ENCODE measurements at regions not wholly inside any gene's neighbourhood (a gene's known extent, or its start where the extent isn't known, plus 50 kb on each side); places are given as distances from the start of the nearest gene placed in this dataset.

- POLR2A ChIA-PET (ENCODE audit: low non-redundant PET): interaction anchor here (0.6 kb wide), 1 partner anchor 79 kb away, joined by 3 read pairs; no protein-coding TSS in a partner anchor
Measured at GRCh38 chr3:184659797-184660301, 52.0 kb downstream of the MAGEF1 start.

DNA sequence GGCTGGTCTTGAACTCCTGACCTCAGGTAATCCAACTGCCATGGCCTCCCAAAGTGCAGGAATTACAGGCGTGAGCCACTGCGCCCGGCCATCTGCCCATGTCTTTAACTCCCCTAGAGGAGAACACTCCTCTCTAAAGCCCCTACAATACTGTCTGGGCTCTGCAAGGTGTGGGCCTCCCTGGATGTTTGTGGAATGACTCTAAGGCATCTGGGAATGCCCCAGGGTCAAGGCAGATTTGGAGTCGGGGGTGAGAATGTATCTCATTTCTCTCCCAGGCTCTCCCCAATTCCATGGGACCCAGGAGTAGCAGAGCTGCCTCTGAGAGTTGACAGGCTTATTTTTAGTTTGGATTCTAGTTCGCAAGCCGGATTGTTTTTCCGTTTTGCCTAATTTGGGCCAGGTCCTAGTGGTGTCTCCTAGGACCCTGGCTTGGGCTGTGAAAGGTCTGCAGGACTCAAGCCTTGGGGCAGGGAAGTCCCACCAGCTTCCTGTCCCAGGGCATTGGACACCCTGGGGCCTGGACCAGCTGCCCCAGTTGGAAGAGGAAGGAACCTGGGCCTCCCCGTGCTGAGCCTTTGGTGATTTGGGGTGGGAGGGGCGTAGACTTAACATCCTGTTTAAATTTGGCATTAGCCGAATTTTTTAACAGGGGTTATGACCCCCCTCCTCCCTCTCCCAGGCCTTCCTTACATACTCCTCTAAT is 53.5 kb downstream of the MAGEF1 start:
- POLR2A ChIA-PET (ENCODE audit: low non-redundant PET): no interaction called here

More at GRCh38 chr3:184659797-184660301, 52.0 kb downstream of the MAGEF1 start:
- H3K27ac ChIP-seq: 0 out of 2 replicates have a peak overlapping the region, but pooled peaks have one; percentile 0
- TF ChIP-seq CTCF (conservative IDR thresholded peaks at IDR 0.05; ENCODE audit: low read depth): no peak
- no peak for DNase-seq (ENCODE audit: low spot score)
- CTCF ChIA-PET: interaction anchor here (0.6 to 0.9 kb wide), 2 partner anchors 98 to 1717 kb away, joined by 4 read pairs; no protein-coding TSS in a partner anchor

DNA sequence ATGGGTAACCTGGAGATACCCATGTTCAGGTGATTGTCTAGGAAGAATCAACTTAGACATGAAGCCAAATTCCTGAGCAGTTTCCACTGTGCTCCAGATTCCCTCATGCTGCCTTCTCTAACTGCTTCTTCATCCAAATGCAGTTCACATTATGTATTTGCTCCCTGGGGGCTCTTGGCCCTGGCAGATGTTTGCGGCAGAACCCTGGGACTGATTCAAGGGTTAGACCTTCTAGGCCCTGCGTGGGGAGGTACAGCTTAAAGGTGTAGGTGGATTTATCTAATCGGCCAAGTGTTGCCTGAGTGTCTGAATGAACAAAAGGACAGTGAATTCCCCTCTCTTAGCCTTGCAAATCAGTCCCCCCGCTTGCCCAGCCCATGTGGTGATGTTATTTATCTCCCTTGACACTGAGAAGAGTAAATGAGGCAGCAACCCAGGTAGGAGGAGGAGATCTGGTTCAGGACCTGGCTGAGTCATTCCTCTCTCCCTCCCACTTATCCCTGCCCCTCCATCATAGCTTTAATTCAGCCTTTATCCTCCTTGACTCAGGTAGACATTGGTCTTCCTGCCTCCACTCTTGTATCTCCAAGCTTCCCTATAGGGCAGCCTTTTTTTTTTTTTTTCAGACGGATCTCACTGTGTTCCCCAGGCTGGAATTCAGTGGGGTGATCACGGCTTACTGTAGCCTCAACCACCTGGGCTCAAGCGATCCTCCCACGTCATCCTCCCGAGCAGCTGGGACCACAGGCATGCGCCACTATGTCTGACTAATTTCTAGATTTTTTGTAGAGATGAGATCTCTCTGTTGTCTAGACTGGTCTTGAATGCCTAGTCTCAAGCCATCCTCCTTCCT is 54.8 kb downstream of the MAGEF1 start:
- CTCF ChIA-PET: no interaction called here
- peak; percentile 37 for DNase-seq (ENCODE audit: low spot score)

More for the DNA sequence above, 53.5 kb downstream of the MAGEF1 start:
- TF ChIP-seq CTCF (conservative IDR thresholded peaks at IDR 0.05; ENCODE audit: low read depth): no peak
- H3K27ac ChIP-seq: peak overlapping the region; percentile 3; the same call in 1 of the 2 replicates
- CTCF ChIA-PET: interaction anchor here (0.7 kb wide), 1 partner anchor 12 kb away, joined by 4 read pairs; no protein-coding TSS in a partner anchor
- DNase-seq (ENCODE audit: low spot score): no peak

GRCh38 chr3:184656458-184656828 is 55.4 kb downstream of the MAGEF1 start:
- ChIA-PET CTCF (no interaction called here), POLR2A (ENCODE audit: low non-redundant PET) (no interaction called here)
- no peak overlapping the region for H3K27ac ChIP-seq
- DNase-seq (ENCODE audit: low spot score): no peak
- no peak for TF ChIP-seq CTCF (conservative IDR thresholded peaks at IDR 0.05; ENCODE audit: low read depth)

More for the DNA sequence above, 54.8 kb downstream of the MAGEF1 start:
- POLR2A ChIA-PET (ENCODE audit: low non-redundant PET): interaction anchor here (0.6 kb wide), 1 partner anchor 91 kb away, joined by 6 read pairs; no protein-coding TSS in a partner anchor
- no peak overlapping the region for H3K27ac ChIP-seq
- no peak for TF ChIP-seq CTCF (conservative IDR thresholded peaks at IDR 0.05; ENCODE audit: low read depth)

DNA sequence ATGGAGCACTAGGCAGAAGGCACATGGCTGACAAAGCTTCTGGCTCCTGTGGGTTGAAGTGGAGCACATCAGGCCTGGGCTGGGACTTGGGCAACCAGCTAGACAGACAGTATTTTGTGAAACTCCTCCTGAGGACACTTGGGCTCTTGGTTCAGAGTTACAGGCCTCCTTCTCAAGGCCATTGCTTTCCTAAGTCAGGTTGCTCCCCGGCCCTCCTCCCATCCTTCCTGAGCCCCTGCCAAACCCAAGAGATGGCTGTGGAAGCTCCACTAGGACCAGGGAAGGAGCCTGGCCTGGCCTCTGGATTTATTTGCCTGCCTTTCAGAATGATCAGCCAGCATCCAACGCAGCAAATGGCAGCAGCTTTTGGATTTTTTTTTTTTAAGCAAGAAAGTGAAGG is 56.3 kb downstream of the MAGEF1 start:
- ChIA-PET CTCF (interaction anchor here (0.5 kb wide), 1 partner anchor 81 kb away, joined by 4 read pairs; no protein-coding TSS in a partner anchor), POLR2A (ENCODE audit: low non-redundant PET) (no interaction called here)
- no peak for TF ChIP-seq CTCF (conservative IDR thresholded peaks at IDR 0.05; ENCODE audit: low read depth)
- DNase-seq (ENCODE audit: low spot score): no peak
- H3K27ac ChIP-seq: no peak overlapping the region

- POLR2A ChIA-PET (ENCODE audit: low non-redundant PET): no interaction called here
- TF ChIP-seq CTCF (conservative IDR thresholded peaks at IDR 0.05; ENCODE audit: low read depth): no peak
- CTCF ChIA-PET: no interaction called here
- DNase-seq (ENCODE audit: low spot score): no peak
- no peak overlapping the region for H3K27ac ChIP-seq
Measured at GRCh38 chr3:184654375-184654774, 57.5 kb downstream of the MAGEF1 start.

Measured in RWPE1 (cell line).